Heart right ventricle (tissue), 16 donors: ENCODE measurements at regions not wholly inside any gene's neighbourhood (a gene's known extent, or its start where the extent isn't known, plus 50 kb on each side); places are given as distances from the start of the nearest gene placed in this dataset.
"Not testable (repeated sequence)": the region's sequence is repeated elsewhere in the genome, so short reads cannot be mapped to it uniquely, and the experiment has no call there.

Source experiments
- ATAC-seq, 8 donors: fragments of 200-7000 bp; cut with Tn5 transposase; one replicate each; pipeline ENCODE4 v1.9.1; 2020; ENCODE audit warnings: mild to moderate bottlenecking in 8 of 8, moderate library complexity in 8 of 8, moderate number of reproducible peaks in 1 of 8
- DNase-seq, 2 donors: peaks; one replicate each; pipeline ENCODE4 v3.0.0-alpha.2; 2020
- H3K27ac ChIP-seq, 10 donors: fragments of 200-600 bp; sonication (generic) in 2 of 10; one replicate each; pipeline versions ENCODE4 v1.5.0 to v1.8.0; 2020 to 2022; ENCODE audit warnings: mild to moderate bottlenecking in 3 of 10
- H3K27me3 ChIP-seq, 7 donors: fragments of 200-600 bp; one replicate each; pipeline ENCODE4 v1.8.0; 2021 to 2022; ENCODE audit warnings: mild to moderate bottlenecking in 2 of 7
- H3K36me3 ChIP-seq, 9 donors: fragments of 200-600 bp; sonication (generic) in 1 of 9; one replicate each; pipeline versions ENCODE4 v1.5.0 to v1.8.0; 2020 to 2022; ENCODE audit warnings: mild to moderate bottlenecking in 2 of 9
- H3K4me1 ChIP-seq, 9 donors: fragments of 200-600 bp; sonication (generic) in 1 of 9; one replicate each; pipeline versions ENCODE4 v1.5.0 to v1.8.0; 2020 to 2022; ENCODE audit warnings: mild to moderate bottlenecking in 4 of 9
- H3K4me3 ChIP-seq, 10 donors: fragments of 200-600 bp; sonication (generic) in 2 of 10; one replicate each; pipeline versions ENCODE4 v1.5.0 to v1.8.0; 2020 to 2022; ENCODE audit warnings: mild to moderate bottlenecking in 7 of 10, moderate library complexity in 2 of 10
- H3K9me3 ChIP-seq, 11 donors: fragments of 200-600 bp in 10 of 11; sonication (generic) in 2 of 11; one replicate each; pipeline versions ENCODE4 v1.5.0 to v1.8.0; 2013 to 2022; ENCODE audit warnings: mild to moderate bottlenecking in 2 of 11, control low read depth in 1 of 11, moderate library complexity in 1 of 11
- CTCF ChIP-seq, 9 donors: fragments of 200-600 bp; sonication (generic) in 2 of 9; IDR thresholded peaks; one replicate each; pipeline versions ENCODE4 v1.5.0 to v1.8.0; 2021 to 2022; ENCODE audit warnings: antibody characterized with exemption in 9 of 9, mild to moderate bottlenecking in 5 of 9, moderate library complexity in 1 of 9
- WGBS, 2 donors: extraction: QIAGEN DNeasy Blood & Tissue Kit; methylation state at CpG; one replicate each; pipeline ENCODE4 v1.1.7; 2013; ENCODE audit warnings: inconsistent platforms in 1 of 2; 5-methylcytosine and 5-hydroxymethylcytosine counted together
- intact Hi-C, 10 donors: fragments of 100-400 bp; cut with DNase I; formaldehyde crosslinking; loops; one replicate each; pipeline versions ENCODE4 v1.11.1 to v1.14.2; 2022
- donor health status: Arrhythmogenic right ventricular cardiomyopathy.
- donor health status: ischemic (EF 13 %, LVEDD 7.1; RV severe dilation, severe dysfunction).
- donor health status: healthy with polysubstance abuse.
- donor health status: DM: no; HTN: yes; CAD: no.
- donor health status: DM: no; HTN: no; CAD: no.
- donor health status: ischemic (EF 25% LVEDD 6.9; RV normal size, moderate dysfunction).
- donor health status: ischemic (EF 25% LVEDD 5.7; RV mildly dilated, moderate dysfunction).
- donor health status: healthy.
- donor health status: DM: yes; HTN: yes; CAD: no.
- donor health status: Ischemic cardiomyopathy.
- donor health status: ischemic (EF 35%, LVEDD 5.7; RV mildly dilated, moderate dysfunction).
- donor health status: nonischemic (EF 11% LVEDD 7.7; RV severe dilation, severe dysfunction).
- donor health status: DM: yes; HTN: yes; CAD: no.
- donor health status: PGD.
- donor health status: ischemic (EF 29% LVEDD 5.4; RV normal size, mild dysfunction).
- donor health status: nonischemic (EF 23%, LVEDD 6.1; RV moderate dilation, normal function).

GRCh38 chr11:109960831-109961230 is 132.4 kb upstream of the ZC3H12C start:
- WGBS, 2 donors = 31 to 43% methylated on average over 2 of the region's 2 CpGs
- no peak for TF ChIP-seq CTCF (IDR thresholded peaks at IDR 0.05)
- Histone ChIP-seq H3K4me3 (no peak overlapping the region), H3K27ac (peak overlapping the region in 1 of 10 donors; percentile 49), H3K27me3 (no peaks in the 10 kb centered on the region), H3K4me1 (peaks cover 0 to 11% (median 0%) of the 10 kb centered on the region in 9 donors), H3K36me3 (no peaks in the 10 kb centered on the region), H3K9me3 (no peaks in the 10 kb centered on the region)
- intact Hi-C loops = loop anchor here in 2 of 10 donors (5.0 to 10.0 kb wide), 2 partner anchors 124 to 131 kb away; partner anchors contain the start of gene ZC3H12C (in 1 of the 2)
- DNase-seq (peak; percentile 49 to 61), ATAC-seq (peak; percentile 71 to 95 (median 88))

- WGBS, 2 donors = 95 to 99% methylated on average over 2 of the region's 2 CpGs
- intact Hi-C loops = loop anchor here in 2 of 10 donors (5.0 to 10.0 kb wide), 2 partner anchors 124 to 131 kb away; partner anchors contain the start of gene ZC3H12C (in 1 of the 2)
Measured at GRCh38 chr11:109961261-109961660, 131.9 kb upstream of the ZC3H12C start.

GRCh38 chr11:109963101-109963500 is 130.1 kb upstream of the ZC3H12C start:
- no peak for DNase-seq
- Histone ChIP-seq H3K36me3 (no peaks in the 10 kb centered on the region), H3K27ac (no peak overlapping the region), H3K4me1 (peaks cover 0 to 11% (median 0%) of the 10 kb centered on the region in 9 donors), H3K4me3 (no peak overlapping the region), H3K27me3 (no peaks in the 10 kb centered on the region), H3K9me3 (no peaks in the 10 kb centered on the region)
- no peak for ATAC-seq
- TF ChIP-seq CTCF (IDR thresholded peaks at IDR 0.05) = no peak
- intact Hi-C loops = loop anchor here in 2 of 10 donors (5.0 to 10.0 kb wide), 2 partner anchors 122 to 129 kb away; partner anchors contain the start of gene ZC3H12C (in 1 of the 2)
- 95 to 100% methylated on average over 1 of the region's 1 CpG for WGBS, 2 donors

More at GRCh38 chr11:109961261-109961660, 131.9 kb upstream of the ZC3H12C start:
- DNase-seq (no peak), ATAC-seq (no peak)
- Histone ChIP-seq H3K27me3 (no peaks in the 10 kb centered on the region), H3K36me3 (no peaks in the 10 kb centered on the region), H3K4me3 (no peak overlapping the region), H3K27ac (peak overlapping the region in 1 of 10 donors; percentile 49), H3K4me1 (peaks cover 0 to 11% (median 0%) of the 10 kb centered on the region in 9 donors), H3K9me3 (no peaks in the 10 kb centered on the region)
- TF ChIP-seq CTCF (IDR thresholded peaks at IDR 0.05) = no peak

- DNase-seq (no peak), ATAC-seq (no peak)
- Histone ChIP-seq H3K27me3 (no peaks in the 10 kb centered on the region), H3K36me3 (no peaks in the 10 kb centered on the region), H3K4me1 (peaks cover 0 to 11% (median 0%) of the 10 kb centered on the region in 9 donors), H3K9me3 (no peaks in the 10 kb centered on the region), H3K27ac (no peak overlapping the region), H3K4me3 (no peak overlapping the region)
- WGBS, 2 donors = 98 to 100% methylated on average over 2 of the region's 2 CpGs
- intact Hi-C loops = loop anchor here in 2 of 10 donors (5.0 to 10.0 kb wide), 2 partner anchors 120 to 128 kb away; partner anchors contain the start of gene ZC3H12C (in 1 of the 2)
- no peak for TF ChIP-seq CTCF (IDR thresholded peaks at IDR 0.05)
Measured at GRCh38 chr11:109964487-109964886, 128.7 kb upstream of the ZC3H12C start.

- ATAC-seq, H3K36me3 ChIP-seq, H3K27ac ChIP-seq, H3K4me3 ChIP-seq, H3K4me1 ChIP-seq, DNase-seq, H3K27me3 ChIP-seq, H3K9me3 ChIP-seq: not testable (repeated sequence)
- intact Hi-C loops = loop anchor here in 1 of 10 donors (10.0 kb wide), 1 partner anchor 119 kb away; no protein-coding TSS in a partner anchor
- 96 to 98% methylated on average over 1 of the region's 1 CpG for WGBS, 2 donors
Measured at GRCh38 chr11:109965445-109965844, 127.7 kb upstream of the ZC3H12C start.

- intact Hi-C loops = loop anchor here in 1 of 10 donors (10.0 kb wide), 1 partner anchor 119 kb away; no protein-coding TSS in a partner anchor
- H3K4me3 ChIP-seq, H3K27ac ChIP-seq, H3K4me1 ChIP-seq, H3K27me3 ChIP-seq, ATAC-seq, DNase-seq, H3K9me3 ChIP-seq, H3K36me3 ChIP-seq: not testable (repeated sequence)
- WGBS, 2 donors = 85 to 89% methylated on average over 2 of the region's 2 CpGs
Measured at GRCh38 chr11:109965926-109966325, 127.3 kb upstream of the ZC3H12C start.

- not testable (repeated sequence) for H3K36me3 ChIP-seq, DNase-seq, H3K4me3 ChIP-seq, H3K27me3 ChIP-seq, ATAC-seq, H3K27ac ChIP-seq, H3K9me3 ChIP-seq
- H3K4me1 ChIP-seq = peaks cover 0 to 20% (median 14%) of the 10 kb centered on the region in 9 donors
- intact Hi-C loops = loop anchor here in 1 of 10 donors (10.0 kb wide), 1 partner anchor 118 kb away; no protein-coding TSS in a partner anchor
- WGBS, 2 donors = 86 to 95% methylated on average over 1 of the region's 1 CpG
Measured at GRCh38 chr11:109967136-109967535, 126.1 kb upstream of the ZC3H12C start.
